GM23248 (cell line): ENCODE measurements at regions not wholly inside any gene's neighbourhood (a gene's known extent, or its start where the extent isn't known, plus 50 kb on each side); places are given as distances from the start of the nearest gene placed in this dataset.

ENCODE experiments used
- EZH2 ChIP-seq: fragments of 200-600 bp; sonication (generic); IDR thresholded peaks from 2 replicates; pipeline ENCODE4 v1.6.1; 2018; ENCODE audit warnings: antibody characterized with exemption, mild to moderate bottlenecking; ENCODE audit not compliant: insufficient read depth, poor library complexity, severe bottlenecking
- EZH2phosphoT487 ChIP-seq: fragments of 200-600 bp; sonication (generic); IDR thresholded peaks from 2 replicates; pipeline ENCODE4 v1.6.1; 2018; ENCODE audit warnings: antibody characterized with exemption, moderate library complexity, mild to moderate bottlenecking, low read depth; ENCODE audit not compliant: insufficient read depth

GRCh38 chr1:185388815-185389214 is 71.8 kb upstream of the IVNS1ABP start:
- no peak for TF ChIP-seq EZH2
- no peak for TF ChIP-seq EZH2phosphoT487
